Motor neuron (in vitro differentiated cells): ENCODE measurements at regions not wholly inside any gene's neighbourhood (a gene's known extent, or its start where the extent isn't known, plus 50 kb on each side); places are given as distances from the start of the nearest gene placed in this dataset.

Experiments used
- ATAC-seq, 8 experiments: fragments of 200-7000 bp; cut with Tn5 transposase; replicated peaks in 6 of 8; 2 replicates each; pipeline ENCODE4 v1.8.0; 2021; ENCODE audit warnings: mild to moderate bottlenecking in 8 of 8, moderate library complexity in 8 of 8
- H3K27ac ChIP-seq, 2 donors: fragments of 250-450 bp; sonication (Bioruptor Pico); 2 replicates each; pipeline ENCODE4 v1.9.0; 2021; ENCODE audit warnings: antibody characterized with exemption in 2 of 2, mild to moderate bottlenecking in 2 of 2, moderate library complexity in 1 of 2
- H3K4me1 ChIP-seq, 2 donors: fragments of 250-450 bp; sonication (Bioruptor Pico); replicated peaks in 1 of 2; 2 replicates each; pipeline ENCODE4 v1.6.1; 2021; ENCODE audit warnings: antibody characterized with exemption in 2 of 2, mild to moderate bottlenecking in 2 of 2, moderate library complexity in 1 of 2
- H3K4me3 ChIP-seq, 5 donors: fragments of 250-450 bp; sonication (Bioruptor Pico); 2 replicates each; pipeline ENCODE4 v1.9.0; 2021; ENCODE audit warnings: antibody characterized with exemption in 5 of 5, mild to moderate bottlenecking in 5 of 5, moderate library complexity in 4 of 5
- WGBS, 10 experiments: fragments of 450-650 bp; shearing (Covaris generic); methylation state at CpG; one replicate each; pipeline ENCODE4 v1.0.0; 2022; 5-methylcytosine and 5-hydroxymethylcytosine counted together
- in situ Hi-C, 9 experiments: fragments of 400-800 bp; cut with MboI; loops; one replicate each; pipeline ENCODE4 v1.15.0; 2021; ENCODE audit warnings: low sequenced_read_pairs in 9 of 9, low pct_unique_long_range_greater_than_20kb in 2 of 9; ENCODE audit not compliant: unreplicated experiment in 9 of 9

DNA sequence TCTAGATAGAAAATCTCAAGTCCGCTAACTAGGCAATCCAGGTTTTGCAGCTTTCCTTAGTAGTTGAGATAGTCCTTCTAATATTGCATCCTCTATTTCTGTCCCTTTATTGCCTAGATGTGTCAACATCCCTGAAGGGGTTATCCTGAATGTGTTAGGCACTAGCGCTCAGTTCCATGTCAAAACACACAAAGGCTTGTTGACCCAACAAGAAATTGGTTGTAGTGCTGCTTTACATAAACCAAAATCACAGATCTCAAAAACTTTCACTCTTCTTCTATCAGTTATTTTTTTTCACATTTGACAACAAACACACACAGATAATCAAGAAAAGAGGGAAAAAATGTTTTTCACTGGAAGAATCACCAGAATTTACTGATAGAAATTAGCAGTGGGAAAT, 51.4 kb upstream of the SOX2 start:
- Histone ChIP-seq H3K27ac (no peak overlapping the region), H3K4me1 (peaks cover 0 to 3% of the 10 kb centered on the region in 2 donors), H3K4me3 (no peak overlapping the region)
- 33 to 100% (median 92%) methylated on average over 1 to 2 of the region's 2 CpGs; no CpG with 5 or more reads in 1 of the 10 experiments for WGBS, 10 experiments
- in situ Hi-C loops = no loop called here
- ATAC-seq = no peak

GRCh38 chr3:181637456-181637855, 74.3 kb upstream of the SOX2 start:
- in situ Hi-C loops = no loop called here
- WGBS, 10 experiments = 43 to 100% (median 100%) methylated on average over 1 of the region's 1 CpG; no CpG with 5 or more reads in 7 of the 10 experiments
- Histone ChIP-seq H3K4me3 (no peak overlapping the region), H3K27ac (no peak overlapping the region), H3K4me1 (no peaks in the 10 kb centered on the region)
- ATAC-seq = no peak

GRCh38 chr3:181637056-181637455, 74.7 kb upstream of the SOX2 start:
- Histone ChIP-seq H3K4me1 (no peaks in the 10 kb centered on the region), H3K4me3 (no peak overlapping the region), H3K27ac (no peak overlapping the region)
- no peak for ATAC-seq
- 20 to 100% (median 98%) methylated on average over 1 to 4 of the region's 4 CpGs; no CpG with 5 or more reads in 1 of the 10 experiments for WGBS, 10 experiments
- in situ Hi-C loops = no loop called here

DNA sequence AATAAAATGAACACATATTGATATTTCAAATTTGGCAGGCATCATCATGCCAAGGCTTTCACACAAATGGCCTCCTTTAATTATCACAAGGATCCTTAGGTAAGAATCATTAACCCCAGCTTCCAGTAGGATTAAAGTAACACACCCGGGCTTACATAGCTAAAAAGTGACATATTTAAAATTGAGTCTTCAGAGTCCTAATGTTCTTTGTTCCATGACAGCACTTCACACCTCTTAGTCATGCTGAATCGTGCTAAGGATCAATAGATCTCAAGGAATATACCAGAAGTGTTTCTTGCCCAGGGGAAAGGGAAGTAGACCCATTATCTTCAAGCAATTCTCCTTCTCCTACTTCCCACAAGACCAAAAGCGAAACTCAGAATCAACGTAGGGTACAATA, 76.6 kb upstream of the SOX2 start:
- 8 to 100% (median 90%) methylated on average over 1 to 4 of the region's 4 CpGs for WGBS, 10 experiments
- in situ Hi-C loops = no loop called here
- H3K4me3 ChIP-seq = no peak overlapping the region
- ATAC-seq = no peak
- no peaks in the 10 kb centered on the region for H3K4me1 ChIP-seq
- no peak overlapping the region for H3K27ac ChIP-seq

DNA sequence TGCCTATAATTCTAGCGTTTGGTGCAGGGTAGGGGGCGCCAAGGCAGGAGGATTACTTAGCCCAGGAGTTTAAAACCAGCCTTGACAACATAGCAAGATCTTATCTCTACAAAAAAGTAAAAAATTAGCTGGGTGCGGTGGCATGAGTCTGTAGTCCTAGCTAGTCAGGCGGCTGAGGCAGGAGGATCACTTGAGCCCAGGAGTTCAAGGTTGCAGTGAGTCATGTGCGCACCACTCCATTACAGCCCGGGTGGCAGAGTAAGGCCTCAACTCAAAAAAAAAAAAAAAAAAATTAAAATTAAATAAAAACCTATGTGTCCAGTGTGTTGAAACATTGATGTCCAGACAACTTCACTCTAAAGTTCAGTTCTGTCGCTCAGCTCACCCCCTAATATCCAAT, 78.2 kb upstream of the SOX2 start:
- in situ Hi-C loops = no loop called here
- Histone ChIP-seq H3K4me3 (no peak overlapping the region), H3K4me1 (peaks cover 7 to 13% of the 10 kb centered on the region in 2 donors), H3K27ac (no peak overlapping the region)
- WGBS, 10 experiments = 28 to 97% (median 83%) methylated on average over 2 to 6 of the region's 7 CpGs
- no peak for ATAC-seq

GRCh38 chr3:181631901-181632300, 79.8 kb upstream of the SOX2 start:
- in situ Hi-C loops = no loop called here
- 0 to 100% (median 93%) methylated on average over 1 to 3 of the region's 3 CpGs for WGBS, 10 experiments
- no peak for ATAC-seq
- H3K27ac ChIP-seq = no peak overlapping the region
- H3K4me3 ChIP-seq = no peak overlapping the region
- peaks cover 9 to 14% of the 10 kb centered on the region in 2 donors for H3K4me1 ChIP-seq

GRCh38 chr3:181630853-181631252, 80.9 kb upstream of the SOX2 start:
- in situ Hi-C loops = no loop called here
- no peak overlapping the region for H3K4me3 ChIP-seq
- ATAC-seq = no peak
- H3K4me1 ChIP-seq = peaks cover 20% of the 10 kb centered on the region in 2 donors
- H3K27ac ChIP-seq = no peak overlapping the region

- 26 to 100% (median 86%) methylated on average over 1 to 3 of the region's 3 CpGs; no CpG with 5 or more reads in 3 of the 10 experiments for WGBS, 10 experiments
- in situ Hi-C loops = no loop called here
- ATAC-seq = peak in 1 of 8 experiments; percentile 28
- Histone ChIP-seq H3K4me3 (no peak overlapping the region), H3K4me1 (peaks cover 20 to 31% of the 10 kb centered on the region in 2 donors), H3K27ac (no peak overlapping the region)
Observed at GRCh38 chr3:181629711-181630110, 82.0 kb upstream of the SOX2 start.

DNA sequence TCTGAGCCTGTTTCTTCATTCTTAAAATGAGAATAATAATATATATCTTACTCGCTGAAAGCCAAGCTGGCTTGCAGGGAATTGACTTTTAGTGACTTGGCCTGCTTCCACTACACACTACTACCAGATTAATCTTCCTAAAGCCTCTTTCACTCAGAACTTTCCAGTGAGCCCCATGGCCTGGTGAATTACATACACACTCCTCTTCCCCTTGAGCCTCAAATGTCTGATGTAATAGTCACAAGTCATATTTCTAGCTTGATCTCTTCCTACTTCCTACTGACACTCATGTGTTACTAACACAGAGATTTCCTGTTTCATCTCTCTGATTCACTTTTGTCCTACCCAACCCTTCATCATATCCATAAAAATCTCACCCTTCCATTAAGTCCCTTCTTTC, 82.7 kb upstream of the SOX2 start:
- H3K4me3 ChIP-seq = no peak overlapping the region
- WGBS, 10 experiments = 25 to 86% (median 80%) methylated on average over 1 of the region's 1 CpG; no CpG with 5 or more reads in 5 of the 10 experiments
- peak in 5 of 8 experiments; percentile 61 to 80 (median 68) for ATAC-seq
- H3K4me1 ChIP-seq = peaks cover 26 to 38% of the 10 kb centered on the region in 2 donors
- no peak overlapping the region for H3K27ac ChIP-seq
- in situ Hi-C loops = no loop called here

GRCh38 chr3:181628384-181628783, 83.3 kb upstream of the SOX2 start:
- ATAC-seq = no peak
- peaks cover 30 to 45% of the 10 kb centered on the region in 2 donors for H3K4me1 ChIP-seq
- no peak overlapping the region for H3K4me3 ChIP-seq
- in situ Hi-C loops = no loop called here
- H3K27ac ChIP-seq = no peak overlapping the region

DNA sequence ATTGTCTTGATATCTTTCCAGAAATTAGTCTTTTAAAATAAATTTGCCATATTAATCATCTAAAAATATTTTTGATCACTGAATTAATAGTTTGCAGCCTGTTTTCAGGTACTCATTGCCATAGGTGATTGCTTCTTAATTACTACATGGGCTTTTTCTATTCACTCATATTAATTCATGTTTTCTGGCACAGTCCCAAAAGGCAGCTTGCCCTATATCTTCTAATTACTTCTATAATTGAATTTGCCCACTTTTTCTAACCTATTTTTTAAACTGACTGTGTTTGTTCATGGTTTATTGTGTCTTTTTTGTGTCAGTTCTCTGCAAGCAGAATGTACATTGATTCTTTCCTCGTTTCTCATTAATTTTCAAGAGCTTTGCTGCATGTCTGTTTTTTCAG, 85.7 kb upstream of the SOX2 start:
- Histone ChIP-seq H3K4me3 (no peak overlapping the region), H3K4me1 (peaks cover 37 to 51% of the 10 kb centered on the region in 2 donors), H3K27ac (no peak overlapping the region)
- in situ Hi-C loops = no loop called here
- ATAC-seq = no peak
- whole genome bisulfite sequencing, 10 experiments = 0 to 80% (median 39%) methylated on average over 1 of the region's 1 CpG; no CpG with 5 or more reads in 2 of the 10 experiments

DNA sequence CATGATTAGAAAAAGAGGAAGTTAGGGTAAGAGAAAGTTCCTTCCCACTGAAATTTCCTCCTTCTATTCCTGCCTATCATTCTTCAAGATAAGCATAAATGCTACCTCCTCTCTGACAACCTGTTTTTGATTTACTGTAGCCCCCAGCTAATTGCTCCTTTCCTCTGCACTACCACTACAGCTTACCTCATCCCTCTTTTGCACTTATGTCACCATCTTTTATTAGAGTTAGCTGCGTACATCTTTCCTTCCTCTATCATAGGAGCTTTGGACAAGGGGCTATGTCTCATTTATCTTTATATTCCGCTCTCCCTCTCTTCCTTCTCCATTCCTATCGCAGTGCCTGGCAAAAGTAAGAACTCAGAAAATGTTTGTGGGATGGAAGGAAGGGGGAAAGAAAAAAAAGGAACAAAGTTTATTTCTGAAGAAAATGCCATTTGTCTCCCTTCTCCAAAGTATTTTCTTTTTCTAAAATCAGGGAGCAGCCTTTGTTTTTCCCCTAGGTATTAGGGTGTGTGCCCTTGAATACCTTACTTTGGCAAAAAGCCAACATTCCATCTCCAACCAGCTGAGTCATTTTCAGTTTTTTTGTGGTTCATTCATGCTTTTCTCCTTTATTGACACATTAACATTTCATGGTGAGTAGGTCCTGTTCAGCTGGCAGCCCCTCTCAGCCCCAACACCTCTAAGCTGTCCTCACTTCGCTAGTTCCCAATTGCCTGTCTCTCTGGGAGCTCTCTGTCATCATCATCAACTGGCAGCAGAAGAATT, 87.6 kb upstream of the SOX2 start:
- WGBS, 10 experiments = 21 to 80% (median 53%) methylated on average over 1 to 4 of the region's 4 CpGs
- in situ Hi-C loops = no loop called here
- peak in 5 of 8 experiments; percentile 90 to 93 (median 91) for ATAC-seq
- peak overlapping the region in 1 of 5 donors; percentile 4 for H3K4me3 ChIP-seq
- H3K4me1 ChIP-seq = peaks cover 32 to 49% of the 10 kb centered on the region in 2 donors
- H3K27ac ChIP-seq = peak overlapping the region in 1 of 2 donors; percentile 55

- no peak overlapping the region for H3K4me3 ChIP-seq
- 13 to 100% (median 77%) methylated on average over 1 to 6 of the region's 6 CpGs for WGBS, 10 experiments
Observed at GRCh38 chr3:181622365-181622764, 89.4 kb upstream of the SOX2 start.

DNA sequence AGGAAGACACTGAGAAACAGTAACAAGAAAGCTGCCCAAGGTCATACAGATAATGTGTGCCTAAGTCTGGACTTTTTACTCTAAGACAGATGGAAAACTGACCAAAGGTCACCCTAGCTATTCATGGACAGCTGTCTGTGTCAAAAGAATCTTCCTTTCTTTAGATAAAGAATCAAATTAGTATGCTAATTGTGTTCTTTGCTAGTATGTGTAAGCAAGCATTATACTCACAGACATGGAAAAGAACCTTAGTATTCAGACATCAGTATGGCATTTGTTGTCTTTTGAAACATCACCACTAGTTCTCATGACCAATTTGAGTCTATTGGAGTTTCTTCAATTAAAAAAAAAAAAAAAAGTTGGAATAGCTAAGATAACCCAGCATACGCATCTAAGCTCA, 91.8 kb upstream of the SOX2 start:
- Histone ChIP-seq H3K4me1 (peaks cover 35 to 42% of the 10 kb centered on the region in 2 donors), H3K4me3 (no peak overlapping the region), H3K27ac (no peak overlapping the region)
- in situ Hi-C loops = no loop called here
- ATAC-seq = no peak
- 56 to 100% (median 84%) methylated on average over 1 of the region's 1 CpG; no CpG with 5 or more reads in 4 of the 10 experiments for WGBS, 10 experiments

More at GRCh38 chr3:181622365-181622764, 89.4 kb upstream of the SOX2 start:
- no peak for ATAC-seq
- Histone ChIP-seq H3K27ac (no peak overlapping the region), H3K4me1 (peaks cover 25 to 45% of the 10 kb centered on the region in 2 donors)
- in situ Hi-C loops = no loop called here
